ENCODE measurements at regions not wholly inside any gene's neighbourhood (a gene's known extent, or its start where the extent isn't known, plus 50 kb on each side); places are given as distances from the start of the nearest gene placed in this dataset.

GRCh38 chr13:90385781-90386489, 961.6 kb upstream of the MIR17HG start:
- no peak for DNase-seq (ENCODE audit: low read depth)
- no peak for TF ChIP-seq CTCF (IDR thresholded peaks at IDR 0.05; ENCODE audit: insufficient read depth, low read length)

GRCh38 chr13:90388887-90389452, 958.5 kb upstream of the MIR17HG start:
- no peak for DNase-seq (ENCODE audit: low read depth)
- no peak for TF ChIP-seq CTCF (IDR thresholded peaks at IDR 0.05; ENCODE audit: insufficient read depth, low read length)
- no peak overlapping the region for H3K4me3 ChIP-seq (ENCODE audit: low read depth, low read length)

More at GRCh38 chr13:90385781-90386489, 961.6 kb upstream of the MIR17HG start:
- no peak overlapping the region for H3K4me3 ChIP-seq (ENCODE audit: low read depth, low read length)

GRCh38 chr13:90389537-90389936, 958.0 kb upstream of the MIR17HG start:
- no peak for DNase-seq (ENCODE audit: low read depth)
- H3K4me3 ChIP-seq (ENCODE audit: low read depth, low read length): no peak overlapping the region
- TF ChIP-seq CTCF (IDR thresholded peaks at IDR 0.05; ENCODE audit: insufficient read depth, low read length): no peak

- TF ChIP-seq CTCF (IDR thresholded peaks at IDR 0.05; ENCODE audit: insufficient read depth, low read length): no peak
- DNase-seq (ENCODE audit: low read depth): no peak
- H3K4me3 ChIP-seq (ENCODE audit: low read depth, low read length): no peak overlapping the region
Measured at GRCh38 chr13:90393408-90393807, 954.1 kb upstream of the MIR17HG start.

- no peak overlapping the region for H3K4me3 ChIP-seq (ENCODE audit: low read depth, low read length)
- no peak for DNase-seq (ENCODE audit: low read depth)
- TF ChIP-seq CTCF (IDR thresholded peaks at IDR 0.05; ENCODE audit: insufficient read depth, low read length): no peak
Measured at GRCh38 chr13:90395348-90395747, 952.1 kb upstream of the MIR17HG start.

GRCh38 chr13:90395846-90396245, 951.6 kb upstream of the MIR17HG start:
- TF ChIP-seq CTCF (IDR thresholded peaks at IDR 0.05; ENCODE audit: insufficient read depth, low read length): no peak
- no peak for DNase-seq (ENCODE audit: low read depth)

More at GRCh38 chr13:90395846-90396245, 951.6 kb upstream of the MIR17HG start:
- no peak overlapping the region for H3K4me3 ChIP-seq (ENCODE audit: low read depth, low read length)
